ENCODE measurements at regions not wholly inside any gene's neighbourhood (a gene's known extent, or its start where the extent isn't known, plus 50 kb on each side); places are given as distances from the start of the nearest gene placed in this dataset.

DNA sequence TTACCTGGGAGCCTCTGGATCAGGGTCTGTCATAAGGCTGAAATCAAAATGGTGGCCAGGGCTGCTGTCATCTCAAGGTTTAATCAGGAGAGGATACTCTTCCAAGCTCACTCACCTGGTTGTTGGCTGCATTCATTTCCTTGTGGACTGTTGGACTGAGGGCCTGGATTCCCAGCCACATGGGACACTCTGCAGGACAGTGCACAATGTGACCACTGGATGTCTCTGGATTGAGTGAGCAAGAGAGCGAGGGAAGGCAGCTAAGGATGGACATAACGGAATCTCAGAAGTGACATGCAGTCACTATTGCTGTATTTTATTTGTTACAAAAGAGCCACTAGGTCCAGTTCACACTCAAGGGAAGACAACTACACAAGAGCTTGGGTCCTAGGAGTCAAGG lies 229.1 kb downstream of the S1PR1 start:
- no peak for DNase-seq (ENCODE audit: low spot score in 2 of 2)
- WGBS, 2 donors: 94 to 96% methylated on average over 2 of the region's 2 CpGs
- intact Hi-C loops (cut with DNase I; ENCODE audit: low total_unique reads): no loop called here
- H3K4me3 ChIP-seq (ENCODE audit: low read depth, poor library complexity, severe bottlenecking): no peak overlapping the region
- TF ChIP-seq CTCF (IDR thresholded peaks at IDR 0.05) (no peak), POLR2A (IDR thresholded peaks at IDR 0.05) (no peak)

- WGBS, 2 donors: 0% methylated on average over 1 of the region's 1 CpG
- DNase-seq (ENCODE audit: low spot score in 2 of 2): no peak
- H3K4me3 ChIP-seq (ENCODE audit: low read depth, poor library complexity, severe bottlenecking): no peak overlapping the region
- intact Hi-C loops (cut with DNase I; ENCODE audit: low total_unique reads): no loop called here
- TF ChIP-seq CTCF (IDR thresholded peaks at IDR 0.05) (no peak), POLR2A (IDR thresholded peaks at IDR 0.05) (no peak)
Observed at GRCh38 chr1:101474039-101474665, 237.3 kb downstream of the S1PR1 start.

DNA sequence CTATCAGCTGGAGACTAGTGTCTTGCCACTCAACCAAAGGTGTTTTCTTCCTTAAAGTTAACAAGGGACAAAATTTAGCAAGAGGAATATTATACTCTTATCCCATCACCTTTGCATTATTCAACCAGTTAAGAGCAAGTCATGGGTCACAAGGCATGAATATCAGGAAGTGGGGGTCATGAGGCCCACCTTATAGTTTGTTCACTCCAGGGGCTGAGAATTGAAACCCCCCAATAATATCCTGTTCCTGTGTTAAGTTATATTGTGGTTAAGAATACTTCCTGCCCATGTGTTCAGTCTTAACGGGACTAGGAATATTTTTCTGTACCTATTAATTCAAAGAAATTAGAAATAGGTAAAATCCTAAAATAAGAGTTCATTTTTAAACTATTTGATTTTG lies 239.7 kb downstream of the S1PR1 start:
- TF ChIP-seq CTCF (IDR thresholded peaks at IDR 0.05): no peak
- no peak for TF ChIP-seq POLR2A (IDR thresholded peaks at IDR 0.05)
- DNase-seq (ENCODE audit: low spot score in 2 of 2): no peak
- 39 to 46% methylated on average over 1 of the region's 1 CpG for WGBS, 2 donors
- H3K4me3 ChIP-seq (ENCODE audit: low read depth, poor library complexity, severe bottlenecking): no peak overlapping the region
- intact Hi-C loops (cut with DNase I; ENCODE audit: low total_unique reads): no loop called here

DNA sequence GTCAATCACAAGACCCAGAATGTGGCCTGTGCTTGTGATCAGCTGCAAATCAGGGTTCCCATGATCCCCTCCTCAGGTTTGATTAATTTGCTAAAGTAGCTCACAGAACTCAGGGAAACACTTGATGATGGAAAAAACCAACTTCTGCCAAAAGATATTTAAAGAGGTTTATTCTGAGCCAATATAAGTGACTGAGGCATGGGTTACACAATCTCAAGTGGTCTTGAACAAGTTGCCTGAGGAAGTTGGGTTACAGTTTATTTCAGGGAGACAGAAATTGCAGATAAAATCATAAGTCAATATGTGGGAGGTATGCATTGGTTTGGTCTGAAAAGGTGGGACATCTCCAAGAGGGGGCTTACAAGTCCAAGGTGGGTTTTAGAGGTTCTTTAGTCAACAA lies 243.1 kb downstream of the S1PR1 start:
- TF ChIP-seq POLR2A (IDR thresholded peaks at IDR 0.05): no peak
- intact Hi-C loops (cut with DNase I; ENCODE audit: low total_unique reads): no loop called here
- no peak for DNase-seq (ENCODE audit: low spot score in 2 of 2)
- no peak overlapping the region for H3K4me3 ChIP-seq (ENCODE audit: low read depth, poor library complexity, severe bottlenecking)

- 88 to 90% methylated on average over 4 of the region's 4 CpGs for WGBS, 2 donors
- intact Hi-C loops (cut with DNase I; ENCODE audit: low total_unique reads): no loop called here
- no peak overlapping the region for H3K4me3 ChIP-seq (ENCODE audit: low read depth, poor library complexity, severe bottlenecking)
- DNase-seq (ENCODE audit: low spot score in 2 of 2): no peak
- TF ChIP-seq CTCF (IDR thresholded peaks at IDR 0.05): no peak
- TF ChIP-seq POLR2A (IDR thresholded peaks at IDR 0.05): no peak
Observed at GRCh38 chr1:101482306-101482705, 245.5 kb downstream of the S1PR1 start.

- intact Hi-C loops (cut with DNase I; ENCODE audit: low total_unique reads): no loop called here
- H3K4me3 ChIP-seq (ENCODE audit: low read depth, poor library complexity, severe bottlenecking): no peak overlapping the region
- no peak for TF ChIP-seq CTCF (IDR thresholded peaks at IDR 0.05)
- no peak for TF ChIP-seq POLR2A (IDR thresholded peaks at IDR 0.05)
- DNase-seq (ENCODE audit: low spot score in 2 of 2): no peak
- WGBS, 2 donors: 54 to 61% methylated on average over 5 of the region's 5 CpGs
Observed at GRCh38 chr1:101483982-101484688, 247.3 kb downstream of the S1PR1 start.

Measured in lower leg skin (tissue), 4 donors.